OCI-LY7 (cell line): ENCODE measurements at regions not wholly inside any gene's neighbourhood (a gene's known extent, or its start where the extent isn't known, plus 50 kb on each side); places are given as distances from the start of the nearest gene placed in this dataset.

Source experiments
- BruUV-seq: library from RNA; stranded (reverse); fragments of 400-500 nt; replicated peaks from 2 replicates; lab custom pipeline; 2021; lab: Mats Ljungman, UMichigan
- CTCF ChIA-PET: fragments of 300-600 bp; sonication (Branson Sonifier 250); formaldehyde crosslinking; loops from one replicate; lab custom pipeline; 2022; ENCODE audit warnings: antibody characterized with exemption; ENCODE audit not compliant: unreplicated experiment; lab: Charles Lee
- POLR2A ChIA-PET: fragments of 300-600 bp; sonication (Branson Sonifier 250); formaldehyde crosslinking; loops from one replicate; lab custom pipeline; 2022; ENCODE audit warnings: antibody characterized with exemption; lab: Charles Lee
- DNase-seq: peaks from one replicate; pipeline ENCODE4 v3.0.0-alpha.2; 2015; ENCODE audit warnings: low spot score
- H2AFZ ChIP-seq: fragments of 200-600 bp; sonication (generic), shearing (Covaris generic); 2 replicates; pipeline ENCODE4 v1.6.1; 2014; ENCODE audit warnings: mild to moderate bottlenecking, antibody characterized with exemption, low read length, moderate library complexity
- H3K27ac ChIP-seq: fragments of 200-600 bp; sonication (generic); 2 replicates; pipeline ENCODE4 v1.5.1; 2014; ENCODE audit warnings: mixed run types, low read depth, mild to moderate bottlenecking, moderate library complexity, low read length, inconsistent platforms; ENCODE audit not compliant: poor library complexity, severe bottlenecking
- H3K36me3 ChIP-seq: fragments of 200-600 bp; sonication (generic); 2 replicates; pipeline ENCODE4 v1.6.1; 2014; ENCODE audit warnings: mild to moderate bottlenecking, antibody characterized with exemption, low read length, moderate library complexity, mixed read lengths; ENCODE audit not compliant: insufficient read depth
- H3K4me1 ChIP-seq: fragments of 200-600 bp; sonication (generic); 2 replicates; pipeline ENCODE4 v1.5.1; 2014; ENCODE audit warnings: mild to moderate bottlenecking, low read length; ENCODE audit not compliant: insufficient read depth, poor library complexity, severe bottlenecking
- H3K4me2 ChIP-seq: fragments of 200-600 bp; sonication (generic); 2 replicates; pipeline ENCODE4 v1.6.1; 2014; ENCODE audit warnings: mild to moderate bottlenecking, low read length
- H3K4me3 ChIP-seq: fragments of 200-600 bp; sonication (generic); 2 replicates; pipeline ENCODE4 v1.5.1; 2014; ENCODE audit warnings: mild to moderate bottlenecking, low read depth, low read length; ENCODE audit not compliant: poor library complexity, severe bottlenecking
- H3K79me2 ChIP-seq: fragments of 200-600 bp; sonication (generic); 2 replicates; pipeline ENCODE4 v1.6.1; 2016; ENCODE audit warnings: low read depth, mild to moderate bottlenecking, low read length, moderate library complexity, mixed read lengths; ENCODE audit not compliant: insufficient read depth
- H3K9me2 ChIP-seq: fragments of 200-600 bp; sonication (generic); 2 replicates; pipeline ENCODE4 v1.6.1; 2016; ENCODE audit warnings: mild to moderate bottlenecking, low read length, mixed read lengths; ENCODE audit not compliant: insufficient read depth
- H3K9me3 ChIP-seq: fragments of 200-600 bp; sonication (generic); 2 replicates; pipeline ENCODE4 v1.6.1; 2014; ENCODE audit warnings: mild to moderate bottlenecking, mixed run types, low read length, mixed read lengths
- H4K20me1 ChIP-seq: fragments of 200-600 bp; sonication (generic); 2 replicates; pipeline ENCODE4 v1.6.1; 2014; ENCODE audit warnings: mild to moderate bottlenecking, antibody characterized with exemption, low read length, moderate library complexity, mixed read lengths; ENCODE audit not compliant: insufficient read depth
- EZH2phosphoT487 ChIP-seq: fragments of 200-600 bp; sonication (generic); IDR thresholded peaks from 2 replicates; pipeline ENCODE4 v1.6.1; 2018; ENCODE audit warnings: low read depth, borderline replicate concordance, mild to moderate bottlenecking, mixed run types, antibody characterized with exemption, low read length, moderate library complexity, mixed read lengths
- intact Hi-C: fragments of 100-400 bp; cut with micrococcal nuclease; formaldehyde crosslinking; loops from one replicate; pipeline ENCODE4 v1.10.0; 2022; ENCODE audit not compliant: unreplicated experiment
- TF ChIP-seq, protein P1 (sequence below): fragments of 200-600 bp; sonication (generic); conservative IDR thresholded peaks from 2 replicates; pipeline ENCODE4 v1.5.1; 2014; ENCODE audit warnings: mild to moderate bottlenecking, antibody characterized with exemption, low read length, moderate library complexity, mixed read lengths

DNA sequence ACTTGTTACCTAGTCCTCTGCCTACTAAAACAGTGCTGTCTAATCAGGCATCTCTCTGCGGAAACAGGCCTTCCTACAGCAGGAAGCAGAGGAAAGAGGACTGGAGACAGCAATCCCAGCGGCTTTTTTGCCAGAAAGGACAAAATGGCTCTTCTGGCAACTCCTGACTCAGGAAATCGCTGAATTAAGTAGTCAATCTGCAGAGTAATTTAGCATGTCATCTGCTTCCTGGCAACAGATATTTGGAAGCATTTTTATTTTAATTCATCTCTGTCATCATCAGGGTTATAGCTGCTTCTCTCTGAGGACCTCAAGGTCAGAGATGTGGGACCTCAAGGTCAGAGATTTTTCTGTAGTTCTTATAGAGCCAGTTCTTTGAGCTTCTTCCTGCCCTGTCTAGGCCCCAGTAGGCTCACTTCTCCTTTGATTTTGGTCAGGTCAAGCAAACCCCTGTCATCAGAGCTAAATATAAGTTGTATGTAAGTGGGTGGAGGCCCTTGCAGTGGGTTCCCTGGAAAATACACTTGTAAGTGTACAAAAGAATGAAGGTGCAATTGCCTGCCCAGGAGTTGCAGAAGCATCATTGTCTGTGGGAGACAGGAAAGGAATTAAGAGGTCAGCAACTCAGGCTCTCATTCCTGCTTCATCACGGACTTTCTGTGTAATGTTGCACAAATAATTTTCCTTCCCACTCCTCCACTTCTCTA lies 229.4 kb downstream of the ALDH8A1 start:
- no peak overlapping the region for H3K4me2 ChIP-seq
- no peaks in the 10 kb centered on the region for H3K4me1 ChIP-seq
- H3K9me3 ChIP-seq, result no peaks in the 10 kb centered on the region
- TF ChIP-seq, protein P1, sequence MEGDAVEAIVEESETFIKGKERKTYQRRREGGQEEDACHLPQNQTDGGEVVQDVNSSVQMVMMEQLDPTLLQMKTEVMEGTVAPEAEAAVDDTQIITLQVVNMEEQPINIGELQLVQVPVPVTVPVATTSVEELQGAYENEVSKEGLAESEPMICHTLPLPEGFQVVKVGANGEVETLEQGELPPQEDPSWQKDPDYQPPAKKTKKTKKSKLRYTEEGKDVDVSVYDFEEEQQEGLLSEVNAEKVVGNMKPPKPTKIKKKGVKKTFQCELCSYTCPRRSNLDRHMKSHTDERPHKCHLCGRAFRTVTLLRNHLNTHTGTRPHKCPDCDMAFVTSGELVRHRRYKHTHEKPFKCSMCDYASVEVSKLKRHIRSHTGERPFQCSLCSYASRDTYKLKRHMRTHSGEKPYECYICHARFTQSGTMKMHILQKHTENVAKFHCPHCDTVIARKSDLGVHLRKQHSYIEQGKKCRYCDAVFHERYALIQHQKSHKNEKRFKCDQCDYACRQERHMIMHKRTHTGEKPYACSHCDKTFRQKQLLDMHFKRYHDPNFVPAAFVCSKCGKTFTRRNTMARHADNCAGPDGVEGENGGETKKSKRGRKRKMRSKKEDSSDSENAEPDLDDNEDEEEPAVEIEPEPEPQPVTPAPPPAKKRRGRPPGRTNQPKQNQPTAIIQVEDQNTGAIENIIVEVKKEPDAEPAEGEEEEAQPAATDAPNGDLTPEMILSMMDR, result no peak
- TF ChIP-seq EZH2phosphoT487, result no peak
- no peak overlapping the region for H3K4me3 ChIP-seq
- H3K36me3 ChIP-seq, result no peaks in the 10 kb centered on the region
- intact Hi-C loops, result no loop called here
- CTCF ChIA-PET, result no interaction called here
- H2AFZ ChIP-seq, result no peak overlapping the region
- H4K20me1 ChIP-seq, result no peaks in the 10 kb centered on the region
- no peaks in the 10 kb centered on the region for H3K9me2 ChIP-seq
- POLR2A ChIA-PET, result interaction anchor here (0.6 kb wide), 1 partner anchor 1911 kb away, joined by 4 read pairs; no protein-coding TSS in a partner anchor
- no peak overlapping the region for H3K27ac ChIP-seq
- H3K79me2 ChIP-seq, result no peaks in the 10 kb centered on the region
- no peak for DNase-seq
- no TSS peak for BruUV-seq

DNA sequence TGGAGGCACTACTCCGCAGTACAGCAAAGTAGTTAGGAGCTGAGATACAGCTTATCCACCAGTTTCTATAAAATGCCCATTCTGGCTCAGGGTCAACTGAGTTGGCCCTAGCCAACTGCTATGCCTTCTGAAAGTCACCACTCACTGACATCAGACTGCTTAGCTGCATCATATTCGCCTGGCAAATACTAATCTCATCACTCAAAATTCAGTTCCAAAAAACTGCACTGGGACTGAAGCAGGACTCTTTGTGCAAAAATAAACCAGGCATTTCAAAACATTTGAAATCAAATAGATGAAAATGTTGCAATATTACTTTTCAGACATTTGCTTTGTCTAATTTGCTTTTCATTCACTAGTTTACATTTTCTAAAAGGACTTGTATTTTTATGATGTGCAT lies 230.0 kb downstream of the ALDH8A1 start:
- H3K36me3 ChIP-seq, result no peaks in the 10 kb centered on the region
- no peak for TF ChIP-seq EZH2phosphoT487
- TF ChIP-seq, protein P1, result no peak
- intact Hi-C loops, result no loop called here
- H3K4me2 ChIP-seq, result no peak overlapping the region
- H3K4me1 ChIP-seq, result no peaks in the 10 kb centered on the region
- no peak overlapping the region for H3K27ac ChIP-seq
- H3K9me2 ChIP-seq, result no peaks in the 10 kb centered on the region
- no TSS peak for BruUV-seq
- POLR2A ChIA-PET, result interaction anchor here (0.6 to 0.9 kb wide), 3 partner anchors 9 to 1910 kb away, joined by 3 to 4 read pairs (median 4); no protein-coding TSS in a partner anchor
- no peak overlapping the region for H2AFZ ChIP-seq
- H3K79me2 ChIP-seq, result no peaks in the 10 kb centered on the region
- no peaks in the 10 kb centered on the region for H3K9me3 ChIP-seq
- no peaks in the 10 kb centered on the region for H4K20me1 ChIP-seq
- no peak for DNase-seq
- CTCF ChIA-PET, result no interaction called here
- H3K4me3 ChIP-seq, result no peak overlapping the region

DNA sequence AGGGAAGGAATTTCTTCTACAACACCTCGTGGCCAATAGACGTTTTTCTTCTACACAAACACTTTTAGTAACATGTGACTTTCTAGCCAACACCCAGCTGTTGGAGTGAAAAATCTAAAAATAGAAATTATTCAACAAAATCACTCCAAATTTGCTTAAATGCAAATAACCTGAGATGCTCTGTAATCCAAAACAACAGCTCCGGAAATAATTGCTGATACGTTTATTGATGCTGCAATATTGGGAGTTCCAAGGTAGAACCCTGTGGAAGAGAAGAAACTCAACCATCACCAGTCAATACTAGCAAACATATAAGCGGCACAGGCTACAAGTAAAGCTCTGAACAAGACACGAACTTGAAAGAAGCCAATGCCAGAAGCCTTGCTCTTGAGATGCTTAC lies 230.6 kb downstream of the ALDH8A1 start:
- Histone ChIP-seq H3K4me2 (no peak overlapping the region), H3K9me3 (no peaks in the 10 kb centered on the region), H3K4me3 (no peak overlapping the region), H3K4me1 (no peaks in the 10 kb centered on the region), H3K9me2 (no peaks in the 10 kb centered on the region), H3K27ac (no peak overlapping the region), H4K20me1 (no peaks in the 10 kb centered on the region), H3K36me3 (no peaks in the 10 kb centered on the region), H3K79me2 (no peaks in the 10 kb centered on the region), H2AFZ (no peak overlapping the region)
- BruUV-seq, result no TSS peak
- ChIA-PET CTCF (no interaction called here), POLR2A (interaction anchor here (0.9 kb wide), 2 partner anchors 9 to 35 kb away, joined by 3 to 4 read pairs; no protein-coding TSS in a partner anchor)
- no peak for TF ChIP-seq EZH2phosphoT487
- TF ChIP-seq, protein P1, result no peak
- no peak for DNase-seq
- intact Hi-C loops, result no loop called here
